Activated T-cell treated with anti-CD3 and anti-CD28 coated beads, Interleukin-2, amount 50 U/mL, for 4 hours (primary cell): ENCODE measurements at regions not wholly inside any gene's neighbourhood (a gene's known extent, or its start where the extent isn't known, plus 50 kb on each side); places are given as distances from the start of the nearest gene placed in this dataset.

Experiments used
- ATAC-seq, 2 donors: fragments of 200-7000 bp; cut with Tn5 transposase; one replicate each; pipeline ENCODE4 v1.10.0; 2021
- DNase-seq: peaks from one replicate; pipeline ENCODE4 v3.0.0-alpha.2; 2020
- H3K27me3 Mint-ChIP-seq: one replicate; pipeline ENCODE4 v1.8.0; 2021; ENCODE audit warnings: low read depth, mixed read lengths
- H3K36me3 Mint-ChIP-seq: one replicate; pipeline ENCODE4 v1.8.0; 2022; ENCODE audit warnings: mixed read lengths; ENCODE audit not compliant: insufficient read depth
- H3K4me1 Mint-ChIP-seq: one replicate; pipeline ENCODE4 v1.8.0; 2021; ENCODE audit warnings: low read depth, mixed read lengths
- H3K4me3 Mint-ChIP-seq: one replicate; pipeline ENCODE4 v1.8.0; 2021; ENCODE audit warnings: mild to moderate bottlenecking, moderate library complexity, mixed read lengths
- H3K9me3 Mint-ChIP-seq: one replicate; pipeline ENCODE4 v1.8.0; 2021; ENCODE audit warnings: mixed read lengths

DNA sequence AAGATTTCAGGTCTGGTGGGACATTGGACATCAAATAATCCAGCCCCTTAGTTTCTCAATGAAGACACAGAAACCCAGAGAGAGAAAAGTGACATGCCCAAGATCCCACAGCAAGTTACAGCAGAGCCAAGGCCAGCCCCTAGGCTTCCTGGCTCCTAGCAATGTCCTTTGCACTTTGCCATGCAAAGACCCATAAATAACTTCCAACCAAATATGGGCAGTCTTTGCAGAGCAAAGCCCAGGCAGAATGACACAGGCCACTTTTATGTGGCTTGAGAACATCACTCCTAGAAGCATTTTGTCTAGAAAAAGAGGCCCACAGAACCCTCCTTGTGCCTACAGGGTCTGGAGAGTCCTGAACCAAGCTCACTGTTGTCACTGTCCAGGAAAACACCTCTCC is 78.1 kb upstream of the ATP6AP2 start:
- ATAC-seq = no peak
- no peak for DNase-seq
- Mint-ChIP-seq H3K36me3 (no peaks in the 10 kb centered on the region), H3K4me3 (no peak overlapping the region), H3K9me3 (no peaks in the 10 kb centered on the region), H3K27me3 (no peaks in the 10 kb centered on the region), H3K4me1 (no peaks in the 10 kb centered on the region)

DNA sequence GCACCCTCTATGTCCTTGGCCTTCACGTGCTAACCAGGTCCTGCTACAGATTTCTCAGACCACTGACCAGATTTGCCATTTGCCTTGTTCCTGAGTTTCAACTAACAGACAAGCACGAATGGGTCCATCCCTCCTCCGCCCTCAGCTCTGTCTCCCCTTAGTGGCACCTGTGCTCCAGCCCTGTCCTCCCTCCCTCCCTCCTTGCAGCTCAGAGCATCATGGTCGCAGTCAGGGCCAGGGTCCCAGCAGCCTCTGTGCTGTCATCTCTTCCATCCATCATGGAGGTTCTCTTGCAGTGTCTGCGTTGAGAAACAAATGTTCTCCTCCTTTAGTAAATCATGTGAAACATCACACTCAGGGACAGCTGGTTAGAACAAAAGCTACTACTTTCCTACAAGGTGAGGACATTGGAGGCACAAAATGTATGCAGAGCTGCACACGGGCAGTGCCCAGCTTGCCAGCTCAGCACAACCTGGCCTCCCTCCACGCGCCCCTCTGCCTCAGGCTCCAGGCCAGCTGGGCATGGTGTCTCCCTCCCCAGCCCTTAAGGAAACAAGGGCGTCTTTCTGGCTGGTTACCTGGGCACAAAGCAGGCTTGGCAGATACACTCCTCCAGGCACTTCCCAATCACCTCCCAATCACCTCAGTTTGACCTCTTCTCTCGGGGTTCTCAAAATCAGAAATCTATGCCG is 79.5 kb upstream of the ATP6AP2 start:
- H3K27me3 Mint-ChIP-seq = no peaks in the 10 kb centered on the region
- no peaks in the 10 kb centered on the region for H3K4me1 Mint-ChIP-seq
- no peaks in the 10 kb centered on the region for H3K9me3 Mint-ChIP-seq
- DNase-seq (no peak), ATAC-seq (no peak)
- no peak overlapping the region for H3K4me3 Mint-ChIP-seq
- H3K36me3 Mint-ChIP-seq = no peaks in the 10 kb centered on the region

- Mint-ChIP-seq H3K9me3 (no peaks in the 10 kb centered on the region), H3K27me3 (no peaks in the 10 kb centered on the region), H3K36me3 (no peaks in the 10 kb centered on the region), H3K4me3 (no peak overlapping the region), H3K4me1 (no peaks in the 10 kb centered on the region)
- ATAC-seq = no peak
- no peak for DNase-seq
Measured at GRCh38 chrX:40496728-40497127, 84.0 kb upstream of the ATP6AP2 start.

- Mint-ChIP-seq H3K36me3 (no peaks in the 10 kb centered on the region), H3K9me3 (no peaks in the 10 kb centered on the region), H3K27me3 (no peaks in the 10 kb centered on the region), H3K4me1 (no peaks in the 10 kb centered on the region), H3K4me3 (no peak overlapping the region)
- ATAC-seq = no peak
- DNase-seq = no peak
Measured at GRCh38 chrX:40495659-40496058, 85.1 kb upstream of the ATP6AP2 start.

DNA sequence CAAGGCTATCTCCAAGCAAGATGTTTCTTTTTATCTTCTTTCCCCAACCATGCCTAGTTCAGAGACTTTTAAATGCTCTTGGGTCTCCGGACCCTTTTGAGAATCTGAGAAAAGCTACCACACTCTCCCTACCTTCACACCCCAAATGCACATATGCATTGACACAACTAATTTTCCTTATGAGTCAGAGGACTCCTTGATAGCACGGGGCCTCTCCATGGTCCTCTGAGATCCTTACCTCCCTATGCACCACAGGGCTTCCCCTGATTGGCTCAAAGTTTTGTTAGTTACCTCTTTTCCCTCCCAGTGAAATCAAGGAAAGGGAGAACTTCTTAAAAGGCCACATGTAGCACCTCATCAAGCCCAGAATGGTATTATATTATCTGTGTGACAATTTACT is 86.8 kb upstream of the ATP6AP2 start:
- ATAC-seq = no peak

GRCh38 chrX:40488296-40488695 is 92.5 kb upstream of the ATP6AP2 start:
- H3K4me1 Mint-ChIP-seq = peaks cover 1% of the 10 kb centered on the region
- no peak for ATAC-seq
- no peaks in the 10 kb centered on the region for H3K27me3 Mint-ChIP-seq
- H3K4me3 Mint-ChIP-seq = no peak overlapping the region
- no peaks in the 10 kb centered on the region for H3K9me3 Mint-ChIP-seq
- no peaks in the 10 kb centered on the region for H3K36me3 Mint-ChIP-seq
- DNase-seq = no peak

More for the DNA sequence above, 86.8 kb upstream of the ATP6AP2 start:
- no peaks in the 10 kb centered on the region for H3K4me1 Mint-ChIP-seq
- no peak overlapping the region for H3K4me3 Mint-ChIP-seq
- no peaks in the 10 kb centered on the region for H3K27me3 Mint-ChIP-seq
- DNase-seq = no peak
- H3K36me3 Mint-ChIP-seq = no peaks in the 10 kb centered on the region
- H3K9me3 Mint-ChIP-seq = no peaks in the 10 kb centered on the region

- Mint-ChIP-seq H3K4me1 (peaks cover 1% of the 10 kb centered on the region), H3K36me3 (no peaks in the 10 kb centered on the region), H3K9me3 (no peaks in the 10 kb centered on the region), H3K27me3 (no peaks in the 10 kb centered on the region), H3K4me3 (no peak overlapping the region)
- no peak for ATAC-seq
- DNase-seq = no peak
Measured at GRCh38 chrX:40485973-40486372, 94.8 kb upstream of the ATP6AP2 start.

- Mint-ChIP-seq H3K36me3 (no peaks in the 10 kb centered on the region), H3K9me3 (no peaks in the 10 kb centered on the region), H3K27me3 (no peaks in the 10 kb centered on the region)
Measured at GRCh38 chrX:40485102-40485826, 95.5 kb upstream of the ATP6AP2 start.

DNA sequence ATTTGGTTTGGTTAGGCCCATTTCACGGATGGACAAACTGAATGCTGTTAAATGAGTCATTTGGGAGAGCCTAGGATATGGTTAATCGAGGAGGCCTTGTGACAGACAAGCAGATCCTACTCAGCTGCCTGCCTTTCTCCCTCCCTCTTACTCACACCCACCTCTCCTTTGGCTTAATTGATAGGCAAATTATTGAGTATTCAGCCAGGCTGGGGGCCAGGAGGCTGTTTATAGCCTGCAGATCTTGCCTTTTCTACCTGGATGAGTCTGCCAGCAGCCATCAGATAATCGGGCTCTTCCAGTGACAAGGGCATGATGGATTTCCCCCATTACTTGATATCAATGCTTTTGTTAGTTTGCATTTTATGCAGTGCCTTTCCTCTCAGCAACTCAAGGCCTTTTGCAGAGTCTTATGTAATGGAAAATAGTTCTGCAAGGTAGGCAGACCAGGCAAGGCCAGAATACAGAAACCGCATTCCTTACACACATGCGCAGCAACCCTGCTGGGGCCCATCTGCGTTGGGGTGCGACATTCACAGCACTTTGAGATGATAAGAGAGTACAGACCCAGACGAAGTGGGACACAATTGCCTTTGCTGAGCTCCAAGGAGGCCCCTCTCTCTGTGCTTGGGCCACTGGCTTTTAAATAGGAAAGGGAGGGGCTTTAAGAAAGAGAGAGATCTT is 96.2 kb upstream of the ATP6AP2 start:
- DNase-seq (no peak), ATAC-seq (no peak)
- Mint-ChIP-seq H3K4me1 (peaks cover 1% of the 10 kb centered on the region), H3K4me3 (no peak overlapping the region), H3K36me3 (no peaks in the 10 kb centered on the region), H3K27me3 (no peaks in the 10 kb centered on the region), H3K9me3 (no peaks in the 10 kb centered on the region)

More at GRCh38 chrX:40485102-40485826, 95.5 kb upstream of the ATP6AP2 start:
- ATAC-seq (no peak), DNase-seq (no peak)
- Mint-ChIP-seq H3K4me3 (no peak overlapping the region), H3K4me1 (peaks cover 1% of the 10 kb centered on the region)

GRCh38 chrX:40483502-40483901 is 97.3 kb upstream of the ATP6AP2 start:
- Mint-ChIP-seq H3K9me3 (no peaks in the 10 kb centered on the region), H3K4me1 (peaks cover 1% of the 10 kb centered on the region), H3K36me3 (no peaks in the 10 kb centered on the region), H3K27me3 (no peaks in the 10 kb centered on the region), H3K4me3 (no peak overlapping the region)
- no peak for ATAC-seq
- DNase-seq = no peak

- Mint-ChIP-seq H3K36me3 (no peaks in the 10 kb centered on the region), H3K4me1 (peaks cover 16% of the 10 kb centered on the region), H3K4me3 (no peak overlapping the region), H3K27me3 (no peaks in the 10 kb centered on the region), H3K9me3 (no peaks in the 10 kb centered on the region)
- DNase-seq (no peak), ATAC-seq (no peak)
Measured at GRCh38 chrX:40479777-40480318, 100.9 kb upstream of the ATP6AP2 start.

DNA sequence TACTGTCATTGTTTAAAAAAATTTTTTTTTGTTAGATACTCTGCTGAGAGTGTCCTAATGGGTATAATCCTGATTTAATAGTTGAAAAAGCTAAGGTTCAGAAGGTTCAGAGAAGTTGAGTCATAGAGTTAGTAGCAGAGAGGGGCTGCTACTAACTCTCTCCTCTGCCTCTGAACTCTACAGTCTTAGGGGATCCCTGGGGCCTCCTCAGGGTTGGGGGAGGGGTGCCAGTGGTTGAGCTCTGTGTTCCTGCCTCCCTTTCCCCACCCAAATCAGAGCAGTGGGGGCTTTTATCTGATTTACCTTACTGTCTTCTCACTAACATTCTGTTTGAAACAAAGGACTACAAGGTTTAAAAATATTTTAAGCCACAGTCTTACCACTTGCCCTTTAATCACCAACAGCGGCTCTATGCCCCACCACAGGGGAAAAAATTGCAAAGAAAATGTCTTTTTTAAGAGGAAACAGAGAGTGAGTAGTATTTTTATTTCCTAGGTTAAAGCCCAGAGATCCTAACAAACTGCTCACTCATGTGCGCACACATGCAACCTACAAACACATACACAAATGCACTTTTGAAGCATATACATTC is 102.2 kb upstream of the ATP6AP2 start:
- Mint-ChIP-seq H3K4me3 (no peak overlapping the region), H3K4me1 (peaks cover 18% of the 10 kb centered on the region), H3K27me3 (no peaks in the 10 kb centered on the region), H3K9me3 (no peaks in the 10 kb centered on the region), H3K36me3 (no peaks in the 10 kb centered on the region)
- no peak for DNase-seq
- no peak for ATAC-seq

- H3K4me3 Mint-ChIP-seq = no peak overlapping the region
- DNase-seq = no peak
- H3K27me3 Mint-ChIP-seq = no peaks in the 10 kb centered on the region
- ATAC-seq = no peak
- no peaks in the 10 kb centered on the region for H3K36me3 Mint-ChIP-seq
- H3K4me1 Mint-ChIP-seq = peaks cover 30% of the 10 kb centered on the region
- no peaks in the 10 kb centered on the region for H3K9me3 Mint-ChIP-seq
Measured at GRCh38 chrX:40476958-40477357, 103.8 kb upstream of the ATP6AP2 start.

DNA sequence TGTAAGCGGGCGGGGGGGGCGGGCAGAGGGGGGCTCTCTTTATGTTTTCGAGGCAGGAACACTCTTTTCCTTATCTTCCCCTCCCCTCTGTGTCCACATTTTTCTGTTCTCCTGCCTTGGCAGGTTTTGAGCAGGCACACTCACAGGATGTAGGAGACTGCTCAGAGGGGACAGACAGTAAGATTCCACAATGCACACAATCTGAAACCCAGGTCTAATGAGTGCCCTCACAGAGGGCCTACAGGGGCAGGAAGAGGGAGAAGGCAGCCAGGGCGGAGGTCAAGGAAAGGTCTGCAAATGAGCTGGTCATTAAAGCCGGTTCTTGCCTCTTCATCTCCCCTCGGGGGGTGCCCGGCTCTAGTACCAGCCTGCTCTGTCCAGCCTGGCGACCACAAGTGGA is 106.1 kb upstream of the ATP6AP2 start:
- DNase-seq (no peak), ATAC-seq (no peak)
- Mint-ChIP-seq H3K4me1 (peaks cover 32% of the 10 kb centered on the region), H3K4me3 (no peak overlapping the region), H3K27me3 (no peaks in the 10 kb centered on the region), H3K9me3 (no peaks in the 10 kb centered on the region), H3K36me3 (no peaks in the 10 kb centered on the region)
